Thoracic aorta (tissue), 2 donors: ENCODE measurements at regions not wholly inside any gene's neighbourhood (a gene's known extent, or its start where the extent isn't known, plus 50 kb on each side); places are given as distances from the start of the nearest gene placed in this dataset.

Source experiments
- ATAC-seq: fragments of 150-250 bp; one replicate; pipeline ENCODE4 v1.8.0; 2017; ENCODE audit warnings: low read depth; ENCODE audit not compliant: insufficient number of reproducible peaks, low FRiP score
- DNase-seq: peaks from one replicate; pipeline ENCODE4 v3.0.0-alpha.2; 2020; ENCODE audit warnings: low spot score
- H3K27ac ChIP-seq, 2 donors: fragments of 200-600 bp; sonication (generic); 1 replicate in 1 of 2; 2 replicates in 1 of 2; pipeline ENCODE4 v1.5.1; 2016; ENCODE audit warnings: mild to moderate bottlenecking in 2 of 2, moderate library complexity in 2 of 2
- H3K27me3 ChIP-seq: fragments of 200-600 bp; sonication (generic); replicated peaks from 2 replicates; pipeline ENCODE4 v1.6.0; 2016; ENCODE audit warnings: mild to moderate bottlenecking; ENCODE audit not compliant: insufficient read depth
- H3K36me3 ChIP-seq: fragments of 200-600 bp; sonication (generic); one replicate; pipeline ENCODE4 v1.5.1; 2016
- H3K4me1 ChIP-seq, 2 donors: fragments of 200-600 bp; sonication (generic); 1 replicate in 1 of 2; 2 replicates in 1 of 2; pipeline versions ENCODE4 v1.5.1 to v1.6.0; 2016; ENCODE audit warnings: low read depth in 2 of 2, mild to moderate bottlenecking in 1 of 2; ENCODE audit not compliant: control insufficient read depth in 1 of 2
- H3K4me3 ChIP-seq: fragments of 200-600 bp; sonication (generic); 2 replicates; pipeline ENCODE4 v1.5.1; 2016; ENCODE audit warnings: mild to moderate bottlenecking
- H3K9me3 ChIP-seq: fragments of 200-600 bp; sonication (generic); 2 replicates; pipeline ENCODE4 v1.5.1; 2016
- TF ChIP-seq, protein P1 (sequence below): fragments of 200-600 bp; sonication (generic); IDR thresholded peaks from one replicate; pipeline ENCODE4 v1.5.1; 2019; ENCODE audit warnings: antibody characterized with exemption

GRCh38 chrX:3527166-3527565, 180.7 kb upstream of the MXRA5 start:
- TF ChIP-seq, protein P1, sequence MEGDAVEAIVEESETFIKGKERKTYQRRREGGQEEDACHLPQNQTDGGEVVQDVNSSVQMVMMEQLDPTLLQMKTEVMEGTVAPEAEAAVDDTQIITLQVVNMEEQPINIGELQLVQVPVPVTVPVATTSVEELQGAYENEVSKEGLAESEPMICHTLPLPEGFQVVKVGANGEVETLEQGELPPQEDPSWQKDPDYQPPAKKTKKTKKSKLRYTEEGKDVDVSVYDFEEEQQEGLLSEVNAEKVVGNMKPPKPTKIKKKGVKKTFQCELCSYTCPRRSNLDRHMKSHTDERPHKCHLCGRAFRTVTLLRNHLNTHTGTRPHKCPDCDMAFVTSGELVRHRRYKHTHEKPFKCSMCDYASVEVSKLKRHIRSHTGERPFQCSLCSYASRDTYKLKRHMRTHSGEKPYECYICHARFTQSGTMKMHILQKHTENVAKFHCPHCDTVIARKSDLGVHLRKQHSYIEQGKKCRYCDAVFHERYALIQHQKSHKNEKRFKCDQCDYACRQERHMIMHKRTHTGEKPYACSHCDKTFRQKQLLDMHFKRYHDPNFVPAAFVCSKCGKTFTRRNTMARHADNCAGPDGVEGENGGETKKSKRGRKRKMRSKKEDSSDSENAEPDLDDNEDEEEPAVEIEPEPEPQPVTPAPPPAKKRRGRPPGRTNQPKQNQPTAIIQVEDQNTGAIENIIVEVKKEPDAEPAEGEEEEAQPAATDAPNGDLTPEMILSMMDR, result no peak
- no peak overlapping the region for H3K4me3 ChIP-seq
- H3K36me3 ChIP-seq, result no peaks in the 10 kb centered on the region
- H3K4me1 ChIP-seq, result no peaks in the 10 kb centered on the region
- H3K27ac ChIP-seq, result no peak overlapping the region
- ATAC-seq, result no peak
- H3K27me3 ChIP-seq, result no peaks in the 10 kb centered on the region
- no peaks in the 10 kb centered on the region for H3K9me3 ChIP-seq
- no peak for DNase-seq

GRCh38 chrX:3526731-3527130, 180.3 kb upstream of the MXRA5 start:
- DNase-seq (no peak), ATAC-seq (no peak)
- Histone ChIP-seq H3K4me1 (no peaks in the 10 kb centered on the region), H3K36me3 (no peaks in the 10 kb centered on the region), H3K9me3 (no peaks in the 10 kb centered on the region), H3K4me3 (no peak overlapping the region), H3K27me3 (no peaks in the 10 kb centered on the region), H3K27ac (no peak overlapping the region)
- TF ChIP-seq, protein P1, result no peak

DNA sequence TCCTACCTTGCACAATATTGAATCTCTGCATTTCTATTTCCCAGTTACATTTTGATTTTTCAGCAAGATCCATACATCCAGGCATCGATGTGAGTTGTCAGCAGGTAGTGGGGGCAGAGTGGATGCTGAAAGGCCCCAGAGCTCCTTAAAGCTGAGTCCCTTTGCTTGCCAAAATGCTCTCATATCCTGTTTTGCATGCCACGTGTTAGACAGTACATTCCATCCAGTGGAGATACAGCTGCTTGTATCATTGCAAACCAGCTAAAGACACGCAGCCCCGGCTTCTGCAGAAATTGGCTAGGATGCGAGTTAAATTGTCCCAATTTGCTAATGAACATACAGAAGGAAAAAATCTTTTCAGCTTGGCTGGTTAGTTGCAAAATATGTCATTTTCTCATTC, 179.6 kb upstream of the MXRA5 start:
- no peak for DNase-seq
- no peaks in the 10 kb centered on the region for H3K9me3 ChIP-seq
- TF ChIP-seq, protein P1, result no peak
- no peak overlapping the region for H3K27ac ChIP-seq
- H3K4me3 ChIP-seq, result no peak overlapping the region
- no peaks in the 10 kb centered on the region for H3K27me3 ChIP-seq
- ATAC-seq, result no peak
- no peaks in the 10 kb centered on the region for H3K36me3 ChIP-seq
- H3K4me1 ChIP-seq, result no peaks in the 10 kb centered on the region

DNA sequence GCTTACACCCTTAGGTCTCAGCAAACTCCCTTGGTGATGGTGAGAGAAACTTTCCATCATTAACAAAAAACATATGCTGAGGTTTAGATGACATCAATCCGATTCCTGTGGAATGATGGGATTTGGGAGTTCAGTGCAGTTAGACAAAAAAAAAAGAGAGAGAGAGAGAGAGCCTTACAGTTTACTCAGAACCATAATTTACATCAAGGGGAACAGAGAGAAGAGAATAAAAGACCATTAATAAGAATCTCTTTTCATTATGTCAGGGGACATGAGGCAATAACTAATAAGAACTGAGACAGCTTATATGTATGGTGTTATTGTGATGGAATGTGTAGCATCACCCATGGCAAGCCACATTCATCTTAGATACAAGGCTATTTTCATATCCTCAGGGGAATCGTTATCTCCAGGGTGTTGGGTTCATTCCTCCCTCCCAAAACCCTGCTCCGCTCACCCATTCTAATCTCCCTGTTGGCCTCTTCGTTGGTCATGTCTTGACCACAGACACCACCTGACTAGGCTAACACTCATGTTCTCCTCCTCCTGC, 175.7 kb upstream of the MXRA5 start:
- Histone ChIP-seq H3K4me3 (no peak overlapping the region), H3K27me3 (no peaks in the 10 kb centered on the region), H3K27ac (no peak overlapping the region), H3K36me3 (no peaks in the 10 kb centered on the region), H3K9me3 (no peaks in the 10 kb centered on the region), H3K4me1 (no peaks in the 10 kb centered on the region)
- DNase-seq, result no peak
- ATAC-seq, result no peak
- TF ChIP-seq, protein P1, result no peak

- H3K9me3 ChIP-seq, result no peaks in the 10 kb centered on the region
- TF ChIP-seq, protein P1, result no peak
- DNase-seq (no peak), ATAC-seq (no peak)
- no peak overlapping the region for H3K27ac ChIP-seq
- no peaks in the 10 kb centered on the region for H3K36me3 ChIP-seq
- no peaks in the 10 kb centered on the region for H3K27me3 ChIP-seq
- H3K4me3 ChIP-seq, result no peak overlapping the region
- H3K4me1 ChIP-seq, result no peaks in the 10 kb centered on the region
These were observed 174.9 kb upstream of the MXRA5 start for GRCh38 chrX:3521396-3521795.
